ENCODE measurements at regions not wholly inside any gene's neighbourhood (a gene's known extent, or its start where the extent isn't known, plus 50 kb on each side); places are given as distances from the start of the nearest gene placed in this dataset.
"Not testable (repeated sequence)": the region's sequence is repeated elsewhere in the genome, so short reads cannot be mapped to it uniquely, and the experiment has no call there.

- intact Hi-C loops (cut with DNase I) = no loop called here
- peak; percentile 32 to 94 (median 80) for DNase-seq
Observed at GRCh38 chr3:152650177-152650576, 184.8 kb upstream of the P2RY1 start.

- DNase-seq = peak in 1 of 42 donors; percentile 49
- intact Hi-C loops (cut with DNase I) = not testable (repeated sequence)
Observed at GRCh38 chr3:152650923-152651322, 184.0 kb upstream of the P2RY1 start.

- intact Hi-C loops (cut with DNase I) = no loop called here
- DNase-seq = peak in 5 of 42 donors; percentile 11 to 52 (median 15)
Observed at GRCh38 chr3:152656214-152656971, 178.5 kb upstream of the P2RY1 start.

GRCh38 chr3:152656972-152657355 is 178.0 kb upstream of the P2RY1 start:
- DNase-seq = no peak
- intact Hi-C loops (cut with DNase I) = no loop called here

GRCh38 chr3:152658977-152659720 is 175.8 kb upstream of the P2RY1 start:
- DNase-seq = no peak
- intact Hi-C loops (cut with DNase I) = no loop called here

- intact Hi-C loops (cut with DNase I) = no loop called here
- no peak for DNase-seq
Observed at GRCh38 chr3:152662157-152662556, 172.8 kb upstream of the P2RY1 start.

GRCh38 chr3:152664766-152665165 is 170.2 kb upstream of the P2RY1 start:
- intact Hi-C loops (cut with DNase I) = no loop called here
- no peak for DNase-seq

- intact Hi-C loops (cut with DNase I) = no loop called here
- DNase-seq = no peak
Observed at GRCh38 chr3:152667267-152667666, 167.7 kb upstream of the P2RY1 start.

- no peak for DNase-seq
Observed at GRCh38 chr3:152669560-152669959, 165.4 kb upstream of the P2RY1 start.

GRCh38 chr3:152671446-152672319 is 163.2 kb upstream of the P2RY1 start:
- intact Hi-C loops (cut with DNase I) = no loop called here
- no peak for DNase-seq

More at GRCh38 chr3:152669560-152669959, 165.4 kb upstream of the P2RY1 start:
- intact Hi-C loops (cut with DNase I) = no loop called here

GRCh38 chr3:152672320-152672649 is 162.6 kb upstream of the P2RY1 start:
- intact Hi-C loops (cut with DNase I) = no loop called here
- no peak for DNase-seq

- intact Hi-C loops (cut with DNase I) = no loop called here
- no peak for DNase-seq
Observed at GRCh38 chr3:152676810-152677379, 158.0 kb upstream of the P2RY1 start.

GRCh38 chr3:152677491-152677890 is 157.4 kb upstream of the P2RY1 start:
- no peak for DNase-seq
- intact Hi-C loops (cut with DNase I) = no loop called here

GRCh38 chr3:152682477-152682876 is 152.5 kb upstream of the P2RY1 start:
- no peak for DNase-seq
- intact Hi-C loops (cut with DNase I) = no loop called here

- intact Hi-C loops (cut with DNase I) = no loop called here
Observed at GRCh38 chr3:152683521-152683999, 151.4 kb upstream of the P2RY1 start.

GRCh38 chr3:152684279-152684678 is 150.7 kb upstream of the P2RY1 start:
- intact Hi-C loops (cut with DNase I) = no loop called here
- no peak for DNase-seq

More at GRCh38 chr3:152683521-152683999, 151.4 kb upstream of the P2RY1 start:
- no peak for DNase-seq

GRCh38 chr3:152688313-152688712 is 146.6 kb upstream of the P2RY1 start:
- intact Hi-C loops (cut with DNase I) = no loop called here
- no peak for DNase-seq

- intact Hi-C loops (cut with DNase I); DNase-seq: not testable (repeated sequence)
Observed at GRCh38 chr3:152692326-152692725, 142.6 kb upstream of the P2RY1 start.
